Bronchial epithelial cell (primary cell): ENCODE measurements at regions not wholly inside any gene's neighbourhood (a gene's known extent, or its start where the extent isn't known, plus 50 kb on each side); places are given as distances from the start of the nearest gene placed in this dataset.
A peak's percentile ranks its signal among the peaks of the same experiment; 100 is the strongest.

Experiments
- DNase-seq: peaks from one replicate; pipeline ENCODE4 v3.0.0-alpha.2; 2010; ENCODE audit warnings: low read depth
- FAIRE-seq: peaks from 2 replicates; lab custom pipeline; 2011; peaks lifted over from hg19 to GRCh38; lab: Jason Lieb, UNC
- H3K27me3 ChIP-seq: 2 replicates; pipeline ENCODE4 v1.5.1; 2011; ENCODE audit warnings: low read length; ENCODE audit not compliant: control insufficient read depth, insufficient read depth
- H3K36me3 ChIP-seq: 2 replicates; pipeline ENCODE4 v1.5.1; 2011; ENCODE audit warnings: low read length; ENCODE audit not compliant: control insufficient read depth, insufficient read depth
- H3K4me3 ChIP-seq: 2 replicates; pipeline ENCODE4 v1.5.1; 2011; ENCODE audit warnings: mild to moderate bottlenecking, low read depth, low read length, control low read depth
- CTCF ChIP-seq: IDR thresholded peaks from 2 replicates; pipeline ENCODE4 v1.5.1; 2011; ENCODE audit warnings: mild to moderate bottlenecking, moderate library complexity, low read length, control low read depth, inconsistent platforms; ENCODE audit not compliant: insufficient read depth, severe bottlenecking

GRCh38 chr12:92338102-92338501 is 192.5 kb upstream of the BTG1 start:
- no peak for TF ChIP-seq CTCF
- no peak overlapping the region for H3K4me3 ChIP-seq
- H3K36me3 ChIP-seq = no peaks in the 10 kb centered on the region
- FAIRE-seq (no peak), DNase-seq (no peak)
- H3K27me3 ChIP-seq = no peaks in the 10 kb centered on the region

- TF ChIP-seq CTCF = no peak
- DNase-seq (peak; percentile 11), FAIRE-seq (no peak)
- Histone ChIP-seq H3K27me3 (no peaks in the 10 kb centered on the region), H3K36me3 (no peaks in the 10 kb centered on the region), H3K4me3 (no peak overlapping the region)
Measured at GRCh38 chr12:92337128-92337527, 191.5 kb upstream of the BTG1 start.

- H3K4me3 ChIP-seq = no peak overlapping the region
- DNase-seq = no peak
- H3K27me3 ChIP-seq = no peaks in the 10 kb centered on the region
- no peak for TF ChIP-seq CTCF
- no peaks in the 10 kb centered on the region for H3K36me3 ChIP-seq
- no peak for FAIRE-seq
Measured at GRCh38 chr12:92336641-92337040, 191.0 kb upstream of the BTG1 start.

- Histone ChIP-seq H3K4me3 (no peak overlapping the region), H3K27me3 (no peaks in the 10 kb centered on the region), H3K36me3 (no peaks in the 10 kb centered on the region)
- no peak for TF ChIP-seq CTCF
- FAIRE-seq (no peak), DNase-seq (no peak)
Measured at GRCh38 chr12:92335831-92336230, 190.2 kb upstream of the BTG1 start.

GRCh38 chr12:92334552-92334951 is 188.9 kb upstream of the BTG1 start:
- DNase-seq = peak; percentile 34
- Histone ChIP-seq H3K36me3 (no peaks in the 10 kb centered on the region), H3K27me3 (no peaks in the 10 kb centered on the region), H3K4me3 (no peak overlapping the region)
- no peak for TF ChIP-seq CTCF
- FAIRE-seq = no peak

GRCh38 chr12:92332552-92332951 is 186.9 kb upstream of the BTG1 start:
- H3K36me3 ChIP-seq = no peaks in the 10 kb centered on the region
- no peak for FAIRE-seq
- TF ChIP-seq CTCF = no peak
- DNase-seq = no peak
- H3K27me3 ChIP-seq = no peaks in the 10 kb centered on the region
- no peak overlapping the region for H3K4me3 ChIP-seq
